Hepatocyte (in vitro differentiated cells): ENCODE measurements at regions not wholly inside any gene's neighbourhood (a gene's known extent, or its start where the extent isn't known, plus 50 kb on each side); places are given as distances from the start of the nearest gene placed in this dataset.

Experiments
- DNase-seq: peaks from one replicate; pipeline ENCODE4 v3.0.0-alpha.2; 2016; ENCODE audit warnings: low spot score
- H2AFZ ChIP-seq: fragments of 200-600 bp; sonication (generic); 2 replicates; pipeline ENCODE4 v1.6.0; 2016; ENCODE audit warnings: antibody characterized with exemption, mild to moderate bottlenecking
- H3K27ac ChIP-seq: fragments of 200-600 bp; sonication (generic); 2 replicates; pipeline ENCODE4 v1.5.1; 2016; ENCODE audit warnings: mild to moderate bottlenecking
- H3K27me3 ChIP-seq: fragments of 200-600 bp; sonication (generic); 2 replicates; pipeline ENCODE4 v1.6.1; 2016
- H3K36me3 ChIP-seq: fragments of 200-600 bp; sonication (generic); replicated peaks from 2 replicates; pipeline ENCODE4 v1.5.1; 2016; ENCODE audit warnings: low read depth; ENCODE audit not compliant: insufficient read depth
- H3K4me1 ChIP-seq: fragments of 200-600 bp; sonication (generic); 2 replicates; pipeline ENCODE4 v1.5.1; 2016; ENCODE audit warnings: mild to moderate bottlenecking, moderate library complexity; ENCODE audit not compliant: insufficient read depth
- H3K4me2 ChIP-seq: fragments of 200-600 bp; sonication (generic); 2 replicates; pipeline ENCODE4 v1.6.0; 2016
- H3K4me3 ChIP-seq: fragments of 200-600 bp; sonication (generic); 2 replicates; pipeline ENCODE4 v1.5.1; 2016; ENCODE audit warnings: mild to moderate bottlenecking
- H3K79me2 ChIP-seq: fragments of 200-600 bp; sonication (generic); 2 replicates; pipeline ENCODE4 v1.6.0; 2017; ENCODE audit warnings: mild to moderate bottlenecking
- H3K9me2 ChIP-seq: fragments of 200-600 bp; sonication (generic); replicated peaks from 2 replicates; pipeline ENCODE4 v1.6.0; 2017; ENCODE audit warnings: mild to moderate bottlenecking; ENCODE audit not compliant: insufficient read depth
- H3K9me3 ChIP-seq: fragments of 200-600 bp; sonication (generic); 2 replicates; pipeline ENCODE4 v1.5.1; 2016; ENCODE audit warnings: low read depth, mild to moderate bottlenecking
- H4K20me1 ChIP-seq: fragments of 200-600 bp; sonication (generic); 2 replicates; pipeline ENCODE4 v1.6.0; 2016; ENCODE audit warnings: mild to moderate bottlenecking; ENCODE audit not compliant: insufficient read depth, poor library complexity, severe bottlenecking
- EZH2 ChIP-seq: fragments of 200-600 bp; sonication (generic); IDR thresholded peaks from 2 replicates; pipeline ENCODE4 v1.6.1; 2016; ENCODE audit warnings: antibody characterized with exemption, mild to moderate bottlenecking, borderline replicate concordance
- EZH2phosphoT487 ChIP-seq: fragments of 200-600 bp; sonication (generic); IDR thresholded peaks from one replicate; pipeline ENCODE4 v1.6.1; 2018; ENCODE audit warnings: antibody characterized with exemption, mild to moderate bottlenecking, low read depth, moderate library complexity; ENCODE audit not compliant: unreplicated experiment, severe bottlenecking
- WGBS: methylation state at CpG from one replicate; pipeline ENCODE4 v1.1.6; 2016; ENCODE audit warnings: low lambda C conversion rate; ENCODE audit errors: missing lambda C conversion rate; 5-methylcytosine and 5-hydroxymethylcytosine counted together
- TF ChIP-seq, protein P1 (sequence below): fragments of 200-600 bp; sonication (generic); IDR thresholded peaks from 2 replicates; pipeline ENCODE4 v1.5.1; 2016; ENCODE audit warnings: antibody characterized with exemption, mild to moderate bottlenecking; ENCODE audit not compliant: poor library complexity

DNA sequence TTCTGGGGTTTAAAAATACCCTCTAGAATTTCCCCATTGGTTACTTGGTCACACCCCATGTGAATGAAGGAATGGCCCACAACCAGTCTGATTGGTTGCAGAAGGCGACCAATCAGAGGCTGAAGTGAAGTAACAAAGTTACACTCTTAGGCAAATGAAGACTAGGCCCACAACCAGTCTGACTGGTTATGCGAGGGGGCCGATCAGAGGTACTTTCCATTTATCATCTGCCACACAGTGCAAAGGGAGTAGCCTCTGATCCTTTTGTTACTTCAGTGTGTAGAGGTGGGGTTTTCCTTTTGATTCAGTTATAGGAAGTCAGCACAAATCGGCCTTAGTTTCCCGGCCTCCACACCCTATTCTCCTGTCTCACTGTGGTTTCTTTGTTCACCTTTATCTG, 61.2 kb upstream of the SGK1 start:
- Histone ChIP-seq H3K9me2 (no peaks in the 10 kb centered on the region), H3K9me3 (no peaks in the 10 kb centered on the region), H3K79me2 (no peaks in the 10 kb centered on the region), H2AFZ (peak overlapping the region; percentile 4), H3K4me1 (no peaks in the 10 kb centered on the region), H3K4me2 (peak overlapping the region; percentile 41), H3K27me3 (no peaks in the 10 kb centered on the region), H4K20me1 (no peaks in the 10 kb centered on the region), H3K4me3 (no peak overlapping the region), H3K27ac (peak overlapping the region; percentile 63), H3K36me3 (no peaks in the 10 kb centered on the region)
- 63% methylated on average over 5 of the region's 5 CpGs for WGBS
- TF ChIP-seq EZH2 (no peak), EZH2phosphoT487 (no peak)
- TF ChIP-seq, protein P1, sequence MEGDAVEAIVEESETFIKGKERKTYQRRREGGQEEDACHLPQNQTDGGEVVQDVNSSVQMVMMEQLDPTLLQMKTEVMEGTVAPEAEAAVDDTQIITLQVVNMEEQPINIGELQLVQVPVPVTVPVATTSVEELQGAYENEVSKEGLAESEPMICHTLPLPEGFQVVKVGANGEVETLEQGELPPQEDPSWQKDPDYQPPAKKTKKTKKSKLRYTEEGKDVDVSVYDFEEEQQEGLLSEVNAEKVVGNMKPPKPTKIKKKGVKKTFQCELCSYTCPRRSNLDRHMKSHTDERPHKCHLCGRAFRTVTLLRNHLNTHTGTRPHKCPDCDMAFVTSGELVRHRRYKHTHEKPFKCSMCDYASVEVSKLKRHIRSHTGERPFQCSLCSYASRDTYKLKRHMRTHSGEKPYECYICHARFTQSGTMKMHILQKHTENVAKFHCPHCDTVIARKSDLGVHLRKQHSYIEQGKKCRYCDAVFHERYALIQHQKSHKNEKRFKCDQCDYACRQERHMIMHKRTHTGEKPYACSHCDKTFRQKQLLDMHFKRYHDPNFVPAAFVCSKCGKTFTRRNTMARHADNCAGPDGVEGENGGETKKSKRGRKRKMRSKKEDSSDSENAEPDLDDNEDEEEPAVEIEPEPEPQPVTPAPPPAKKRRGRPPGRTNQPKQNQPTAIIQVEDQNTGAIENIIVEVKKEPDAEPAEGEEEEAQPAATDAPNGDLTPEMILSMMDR: no peak
- DNase-seq: peak; percentile 62

DNA sequence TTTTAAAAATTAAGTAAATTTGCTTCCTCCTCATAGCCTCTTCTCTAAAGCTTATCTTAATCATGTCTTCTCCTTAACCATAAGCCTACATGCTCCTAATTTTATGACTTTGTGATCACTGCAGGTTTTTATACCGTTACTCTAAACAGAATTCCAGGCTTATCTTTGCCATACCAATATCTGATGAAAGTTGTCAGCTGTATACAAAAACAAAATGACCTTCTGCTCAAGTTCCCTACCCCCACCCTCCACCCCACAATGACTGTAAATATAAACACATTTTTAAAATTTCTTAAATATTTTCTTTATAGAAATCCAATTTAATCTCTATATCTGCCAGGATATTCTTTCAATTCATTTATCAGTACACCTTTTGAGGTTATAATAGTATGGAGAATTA, 60.5 kb upstream of the SGK1 start:
- no peak overlapping the region for H2AFZ ChIP-seq
- no peaks in the 10 kb centered on the region for H3K9me3 ChIP-seq
- no peaks in the 10 kb centered on the region for H3K36me3 ChIP-seq
- H3K4me2 ChIP-seq: no peak overlapping the region
- TF ChIP-seq, protein P1: no peak
- TF ChIP-seq EZH2 (no peak), EZH2phosphoT487 (no peak)
- no peak overlapping the region for H3K4me3 ChIP-seq
- H3K27me3 ChIP-seq: no peaks in the 10 kb centered on the region
- H3K79me2 ChIP-seq: no peaks in the 10 kb centered on the region
- DNase-seq: no peak
- H4K20me1 ChIP-seq: no peaks in the 10 kb centered on the region
- 58% methylated on average over 1 of the region's 1 CpG for WGBS
- no peak overlapping the region for H3K27ac ChIP-seq
- H3K9me2 ChIP-seq: no peaks in the 10 kb centered on the region
- no peaks in the 10 kb centered on the region for H3K4me1 ChIP-seq

DNA sequence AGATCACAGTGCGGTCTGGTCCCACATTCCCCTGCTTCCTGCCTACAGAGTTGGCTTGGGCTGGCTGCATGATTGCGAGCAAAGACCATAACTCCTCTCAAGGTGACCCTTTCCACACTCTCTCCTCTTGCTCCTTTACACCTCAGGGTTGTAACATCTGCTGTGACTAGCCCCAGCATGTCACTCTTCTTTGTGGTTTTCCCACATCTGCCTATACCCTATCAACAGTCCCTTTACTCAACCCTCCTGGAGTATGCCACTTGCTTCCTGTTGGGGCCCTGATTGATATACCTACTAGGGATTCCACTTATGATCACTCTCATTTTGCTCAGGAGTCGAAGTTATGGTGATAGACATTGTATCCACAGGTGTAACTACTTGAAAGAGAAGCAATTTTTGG, 58.9 kb upstream of the SGK1 start:
- no peaks in the 10 kb centered on the region for H3K36me3 ChIP-seq
- DNase-seq: no peak
- H3K9me3 ChIP-seq: no peaks in the 10 kb centered on the region
- no peak overlapping the region for H3K4me3 ChIP-seq
- H3K9me2 ChIP-seq: no peaks in the 10 kb centered on the region
- H3K27ac ChIP-seq: no peak overlapping the region
- no peaks in the 10 kb centered on the region for H3K79me2 ChIP-seq
- H2AFZ ChIP-seq: no peak overlapping the region
- no peaks in the 10 kb centered on the region for H4K20me1 ChIP-seq
- TF ChIP-seq EZH2: no peak
- TF ChIP-seq, protein P1: no peak
- TF ChIP-seq EZH2phosphoT487: no peak
- H3K4me1 ChIP-seq: no peaks in the 10 kb centered on the region
- no peak overlapping the region for H3K4me2 ChIP-seq
- H3K27me3 ChIP-seq: no peaks in the 10 kb centered on the region
- 90% methylated on average over 3 of the region's 3 CpGs for WGBS

GRCh38 chr6:134375220-134375580, 57.3 kb upstream of the SGK1 start:
- Histone ChIP-seq H3K27ac (no peak overlapping the region), H3K4me1 (no peaks in the 10 kb centered on the region), H4K20me1 (no peaks in the 10 kb centered on the region), H3K4me3 (no peak overlapping the region), H3K27me3 (no peaks in the 10 kb centered on the region), H3K79me2 (no peaks in the 10 kb centered on the region), H2AFZ (no peak overlapping the region), H3K9me2 (no peaks in the 10 kb centered on the region), H3K9me3 (no peaks in the 10 kb centered on the region), H3K4me2 (no peak overlapping the region), H3K36me3 (no peaks in the 10 kb centered on the region)
- DNase-seq: no peak
- WGBS: 94% methylated on average over 4 of the region's 4 CpGs
- TF ChIP-seq EZH2phosphoT487 (no peak), EZH2 (no peak)
- TF ChIP-seq, protein P1: no peak
